ENCODE measurements at regions not wholly inside any gene's neighbourhood (a gene's known extent, or its start where the extent isn't known, plus 50 kb on each side); places are given as distances from the start of the nearest gene placed in this dataset.

- DNase-seq (ENCODE audit: extremely low read depth, low read depth), result no peak
- TF ChIP-seq CTCF (IDR thresholded peaks at IDR 0.05; ENCODE audit: low read depth, low read length, missing control alignments), result no peak
- no peak overlapping the region for H3K4me3 ChIP-seq (replicated peaks; ENCODE audit: low read depth, low read length)
Observed at GRCh38 chr16:65406933-65407332, 285.1 kb upstream of the CDH11 start.

GRCh38 chr16:65406116-65406515 lies 284.3 kb upstream of the CDH11 start:
- no peak for TF ChIP-seq CTCF (IDR thresholded peaks at IDR 0.05; ENCODE audit: low read depth, low read length, missing control alignments)
- no peak for DNase-seq (ENCODE audit: extremely low read depth, low read depth)
- H3K4me3 ChIP-seq (replicated peaks; ENCODE audit: low read depth, low read length), result no peak overlapping the region

- DNase-seq (ENCODE audit: extremely low read depth, low read depth), result no peak
- no peak overlapping the region for H3K4me3 ChIP-seq (replicated peaks; ENCODE audit: low read depth, low read length)
- TF ChIP-seq CTCF (IDR thresholded peaks at IDR 0.05; ENCODE audit: low read depth, low read length, missing control alignments), result no peak
Observed at GRCh38 chr16:65394281-65394680, 272.4 kb upstream of the CDH11 start.

- no peak for DNase-seq (ENCODE audit: extremely low read depth, low read depth)
- TF ChIP-seq CTCF (IDR thresholded peaks at IDR 0.05; ENCODE audit: low read depth, low read length, missing control alignments), result no peak
- no peak overlapping the region for H3K4me3 ChIP-seq (replicated peaks; ENCODE audit: low read depth, low read length)
Observed at GRCh38 chr16:65392806-65393565, 271.1 kb upstream of the CDH11 start.

GRCh38 chr16:65388592-65388991 lies 266.7 kb upstream of the CDH11 start:
- no peak for TF ChIP-seq CTCF (IDR thresholded peaks at IDR 0.05; ENCODE audit: low read depth, low read length, missing control alignments)
- H3K4me3 ChIP-seq (replicated peaks; ENCODE audit: low read depth, low read length), result no peak overlapping the region
- DNase-seq (ENCODE audit: extremely low read depth, low read depth), result no peak

- no peak for DNase-seq (ENCODE audit: extremely low read depth, low read depth)
- TF ChIP-seq CTCF (IDR thresholded peaks at IDR 0.05; ENCODE audit: low read depth, low read length, missing control alignments), result no peak
- no peak overlapping the region for H3K4me3 ChIP-seq (replicated peaks; ENCODE audit: low read depth, low read length)
Observed at GRCh38 chr16:65386672-65387071, 264.8 kb upstream of the CDH11 start.

- TF ChIP-seq CTCF (IDR thresholded peaks at IDR 0.05; ENCODE audit: low read depth, low read length, missing control alignments), result no peak
- no peak overlapping the region for H3K4me3 ChIP-seq (replicated peaks; ENCODE audit: low read depth, low read length)
- no peak for DNase-seq (ENCODE audit: extremely low read depth, low read depth)
Observed at GRCh38 chr16:65384441-65384840, 262.6 kb upstream of the CDH11 start.
